Thyroid gland (tissue), 4 donors: ENCODE measurements at regions not wholly inside any gene's neighbourhood (a gene's known extent, or its start where the extent isn't known, plus 50 kb on each side); places are given as distances from the start of the nearest gene placed in this dataset.

Experiments used
- DNase-seq, 2 donors: peaks; one replicate each; pipeline ENCODE4 v3.0.0-alpha.2; 2019
- H3K27ac ChIP-seq, 3 donors: fragments of 200-600 bp; sonication (generic); 1 replicate in 2 of 3; 2 replicates in 1 of 3; pipeline ENCODE4 v1.5.1; 2016 to 2019; ENCODE audit warnings: mild to moderate bottlenecking in 1 of 3, moderate library complexity in 1 of 3
- H3K27me3 ChIP-seq: fragments of 200-600 bp; sonication (generic); one replicate; pipeline ENCODE4 v1.5.1; 2019
- H3K36me3 ChIP-seq, 2 donors: fragments of 200-600 bp; sonication (generic); one replicate each; pipeline ENCODE4 v1.5.1; 2016 to 2019
- H3K4me1 ChIP-seq, 2 donors: fragments of 200-600 bp; sonication (generic); one replicate each; pipeline ENCODE4 v1.5.1; 2017 to 2019
- H3K4me3 ChIP-seq, 3 donors: fragments of 200-600 bp; sonication (generic); replicated peaks in 1 of 3; 1 replicate in 2 of 3; 2 replicates in 1 of 3; pipeline ENCODE4 v1.5.1; 2016; ENCODE audit warnings: mild to moderate bottlenecking in 1 of 3
- H3K9me3 ChIP-seq: fragments of 200-600 bp; sonication (generic); one replicate; pipeline ENCODE4 v1.5.1; 2017
- POLR2A ChIP-seq, 2 donors: fragments of 450-650 bp; IDR thresholded peaks; one replicate each; pipeline ENCODE4 v1.6.1; 2017; ENCODE audit warnings: antibody characterized with exemption in 2 of 2, mild to moderate bottlenecking in 2 of 2, moderate library complexity in 1 of 2
- WGBS, 2 donors: methylation state at CpG; one replicate each; pipeline ENCODE4 v1.1.5; 2017; 5-methylcytosine and 5-hydroxymethylcytosine counted together
- intact Hi-C: fragments of 100-400 bp; cut with DNase I; formaldehyde crosslinking; loops from one replicate; pipeline ENCODE4 v1.15.1; 2023
- TF ChIP-seq, protein P1 (sequence below), 6 experiments: fragments of 200-600 bp in 3 of 6; fragments of 450-650 bp in 3 of 6; sonication (generic) in 3 of 6; IDR thresholded peaks; one replicate each; pipeline ENCODE4 v1.5.1; 2016 to 2019; ENCODE audit warnings: antibody characterized with exemption in 6 of 6, mild to moderate bottlenecking in 2 of 6, inconsistent platforms in 1 of 6, moderate library complexity in 1 of 6

- DNase-seq: no peak
- intact Hi-C loops: no loop called here
- WGBS, 2 donors: 84 to 88% methylated on average over 2 of the region's 2 CpGs
- Histone ChIP-seq H3K9me3 (no peaks in the 10 kb centered on the region), H3K27me3 (no peaks in the 10 kb centered on the region), H3K27ac (no peak overlapping the region), H3K4me1 (no peaks in the 10 kb centered on the region), H3K4me3 (no peak overlapping the region), H3K36me3 (no peaks in the 10 kb centered on the region)
- TF ChIP-seq POLR2A (IDR thresholded peaks at IDR 0.05): no peak
- TF ChIP-seq, protein P1, sequence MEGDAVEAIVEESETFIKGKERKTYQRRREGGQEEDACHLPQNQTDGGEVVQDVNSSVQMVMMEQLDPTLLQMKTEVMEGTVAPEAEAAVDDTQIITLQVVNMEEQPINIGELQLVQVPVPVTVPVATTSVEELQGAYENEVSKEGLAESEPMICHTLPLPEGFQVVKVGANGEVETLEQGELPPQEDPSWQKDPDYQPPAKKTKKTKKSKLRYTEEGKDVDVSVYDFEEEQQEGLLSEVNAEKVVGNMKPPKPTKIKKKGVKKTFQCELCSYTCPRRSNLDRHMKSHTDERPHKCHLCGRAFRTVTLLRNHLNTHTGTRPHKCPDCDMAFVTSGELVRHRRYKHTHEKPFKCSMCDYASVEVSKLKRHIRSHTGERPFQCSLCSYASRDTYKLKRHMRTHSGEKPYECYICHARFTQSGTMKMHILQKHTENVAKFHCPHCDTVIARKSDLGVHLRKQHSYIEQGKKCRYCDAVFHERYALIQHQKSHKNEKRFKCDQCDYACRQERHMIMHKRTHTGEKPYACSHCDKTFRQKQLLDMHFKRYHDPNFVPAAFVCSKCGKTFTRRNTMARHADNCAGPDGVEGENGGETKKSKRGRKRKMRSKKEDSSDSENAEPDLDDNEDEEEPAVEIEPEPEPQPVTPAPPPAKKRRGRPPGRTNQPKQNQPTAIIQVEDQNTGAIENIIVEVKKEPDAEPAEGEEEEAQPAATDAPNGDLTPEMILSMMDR (IDR thresholded peaks at IDR 0.05): no peak
These were observed 478.5 kb downstream of the GPAM start for GRCh38 chr10:111705021-111705420.

GRCh38 chr10:111706331-111706730, 477.2 kb downstream of the GPAM start:
- no peaks in the 10 kb centered on the region for H3K36me3 ChIP-seq
- no peaks in the 10 kb centered on the region for H3K27me3 ChIP-seq
- intact Hi-C loops: no loop called here
- no peak overlapping the region for H3K27ac ChIP-seq
- no peaks in the 10 kb centered on the region for H3K9me3 ChIP-seq
- TF ChIP-seq, protein P1 (IDR thresholded peaks at IDR 0.05): no peak
- TF ChIP-seq POLR2A (IDR thresholded peaks at IDR 0.05): no peak
- H3K4me1 ChIP-seq: no peaks in the 10 kb centered on the region
- no peak for DNase-seq
- H3K4me3 ChIP-seq: no peak overlapping the region
- WGBS, 2 donors: 90 to 91% methylated on average over 4 of the region's 4 CpGs

DNA sequence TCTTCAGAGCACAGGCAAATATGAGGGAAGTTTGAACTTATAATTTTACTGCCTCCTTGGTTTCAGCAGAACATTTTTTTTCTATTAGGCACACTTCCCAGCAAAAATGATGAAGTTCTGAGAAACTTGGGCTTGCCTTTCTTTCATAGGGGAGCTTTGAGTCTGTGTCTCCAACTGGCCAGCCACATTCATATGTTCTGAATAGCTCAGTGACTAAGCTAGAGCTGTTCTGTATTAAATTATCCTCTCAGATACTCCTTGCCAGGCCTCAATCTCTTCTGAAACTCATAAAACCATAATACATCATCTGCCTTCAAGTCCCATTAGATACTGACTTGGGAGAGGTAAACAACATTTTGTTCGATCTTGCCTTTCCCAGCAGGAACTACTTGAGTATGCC, 476.5 kb downstream of the GPAM start:
- 67 to 68% methylated on average over 1 of the region's 1 CpG for WGBS, 2 donors
- DNase-seq: no peak

DNA sequence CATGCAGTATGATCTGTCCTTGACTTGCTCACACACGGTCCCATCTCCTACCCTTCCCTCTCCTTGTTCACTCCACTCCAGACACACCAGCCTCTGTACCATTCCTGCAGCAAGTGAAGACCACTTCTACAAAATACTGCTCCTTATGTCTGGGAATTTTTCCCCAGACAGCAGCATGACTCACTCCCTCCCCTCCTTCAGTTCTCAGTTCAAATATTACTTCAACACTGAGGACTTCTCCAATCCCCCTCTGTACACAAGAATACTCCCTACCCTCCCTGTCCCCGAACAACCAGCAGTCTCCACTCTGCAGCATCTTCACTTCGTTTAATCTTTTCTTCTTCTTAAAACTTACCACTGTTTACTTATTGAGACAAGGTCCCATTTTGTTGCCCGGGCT, 474.0 kb downstream of the GPAM start:
- TF ChIP-seq POLR2A (IDR thresholded peaks at IDR 0.05): no peak
- TF ChIP-seq, protein P1 (IDR thresholded peaks at IDR 0.05): no peak
- intact Hi-C loops: no loop called here

More for the DNA sequence above, 476.5 kb downstream of the GPAM start:
- Histone ChIP-seq H3K4me1 (no peaks in the 10 kb centered on the region), H3K9me3 (no peaks in the 10 kb centered on the region), H3K36me3 (no peaks in the 10 kb centered on the region), H3K27ac (no peak overlapping the region), H3K4me3 (no peak overlapping the region), H3K27me3 (no peaks in the 10 kb centered on the region)
- intact Hi-C loops: no loop called here
- TF ChIP-seq, protein P1 (IDR thresholded peaks at IDR 0.05): no peak
- no peak for TF ChIP-seq POLR2A (IDR thresholded peaks at IDR 0.05)

GRCh38 chr10:111716032-111716431, 467.5 kb downstream of the GPAM start:
- Histone ChIP-seq H3K4me1 (no peaks in the 10 kb centered on the region), H3K27ac (no peak overlapping the region), H3K36me3 (no peaks in the 10 kb centered on the region), H3K9me3 (no peaks in the 10 kb centered on the region), H3K4me3 (no peak overlapping the region), H3K27me3 (no peaks in the 10 kb centered on the region)
- TF ChIP-seq POLR2A (IDR thresholded peaks at IDR 0.05): no peak
- no peak for DNase-seq
- intact Hi-C loops: no loop called here

More for the DNA sequence above, 474.0 kb downstream of the GPAM start:
- Histone ChIP-seq H3K4me3 (no peak overlapping the region), H3K27ac (no peak overlapping the region), H3K9me3 (no peaks in the 10 kb centered on the region), H3K36me3 (no peaks in the 10 kb centered on the region), H3K27me3 (no peaks in the 10 kb centered on the region), H3K4me1 (no peaks in the 10 kb centered on the region)
- no peak for DNase-seq
- WGBS, 2 donors: 77 to 80% methylated on average over 4 of the region's 4 CpGs

GRCh38 chr10:111724121-111724520, 459.4 kb downstream of the GPAM start:
- H3K4me1 ChIP-seq: no peaks in the 10 kb centered on the region
- H3K27ac ChIP-seq: no peak overlapping the region
- no peak for DNase-seq
- 68 to 69% methylated on average over 1 of the region's 1 CpG for WGBS, 2 donors
- TF ChIP-seq, protein P1 (IDR thresholded peaks at IDR 0.05): no peak
- no peak for TF ChIP-seq POLR2A (IDR thresholded peaks at IDR 0.05)
- intact Hi-C loops: no loop called here
- H3K27me3 ChIP-seq: no peaks in the 10 kb centered on the region
- no peaks in the 10 kb centered on the region for H3K36me3 ChIP-seq
- no peak overlapping the region for H3K4me3 ChIP-seq
- no peaks in the 10 kb centered on the region for H3K9me3 ChIP-seq
